GM21526 (cell line): ENCODE measurements at regions not wholly inside any gene's neighbourhood (a gene's known extent, or its start where the extent isn't known, plus 50 kb on each side); places are given as distances from the start of the nearest gene placed in this dataset.

Experiments
- ATAC-seq: cut with Tn5 transposase; IDR thresholded peaks from one replicate; pipeline ENCODE4 v1.9.1; 2021; ENCODE audit warnings: moderate library complexity; ENCODE audit not compliant: unreplicated experiment, low FRiP score

- ATAC-seq, result peak; percentile 73
These were observed 391.0 kb downstream of the OMA1 start for GRCh38 chr1:58155418-58156123.

DNA sequence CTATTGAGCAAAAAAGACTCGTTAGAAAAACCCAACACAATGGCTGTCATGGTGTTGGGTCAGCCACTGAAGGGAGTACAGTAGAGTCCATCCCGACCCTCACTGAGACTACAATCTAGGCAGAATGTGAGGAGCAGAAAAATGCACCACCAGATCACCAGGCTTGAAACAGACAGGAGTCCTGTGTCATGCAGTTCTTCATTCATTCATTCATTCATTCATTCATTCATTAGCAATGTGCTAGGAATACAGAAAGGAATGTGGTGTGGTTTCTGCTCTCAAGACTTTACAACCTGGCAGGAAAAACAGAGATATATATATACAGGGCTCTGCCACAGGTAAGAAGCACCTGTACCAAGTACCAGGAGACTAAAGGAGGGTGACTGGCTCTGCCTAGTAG lies 392.3 kb downstream of the OMA1 start:
- no peak for ATAC-seq

DNA sequence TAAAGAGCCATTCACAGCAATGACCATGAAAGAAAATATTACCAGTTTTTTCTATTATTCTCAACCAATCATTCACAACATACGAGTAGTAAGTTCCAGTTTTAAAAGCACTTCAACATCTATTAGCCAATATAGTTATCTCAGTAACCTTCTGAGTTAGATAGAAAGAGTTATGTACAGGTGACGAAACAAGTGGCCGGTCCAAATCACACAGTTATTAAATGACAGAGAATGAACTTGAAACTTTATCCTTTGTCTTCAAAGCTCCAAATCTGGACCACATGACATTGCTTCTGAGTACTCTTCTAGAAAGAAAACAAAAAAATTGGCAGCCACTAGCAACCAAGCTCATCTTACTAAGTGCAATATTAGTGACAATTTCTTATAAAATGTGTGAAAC lies 393.8 kb downstream of the OMA1 start:
- no peak for ATAC-seq

GRCh38 chr1:58149271-58149812 lies 397.2 kb downstream of the OMA1 start:
- no peak for ATAC-seq

DNA sequence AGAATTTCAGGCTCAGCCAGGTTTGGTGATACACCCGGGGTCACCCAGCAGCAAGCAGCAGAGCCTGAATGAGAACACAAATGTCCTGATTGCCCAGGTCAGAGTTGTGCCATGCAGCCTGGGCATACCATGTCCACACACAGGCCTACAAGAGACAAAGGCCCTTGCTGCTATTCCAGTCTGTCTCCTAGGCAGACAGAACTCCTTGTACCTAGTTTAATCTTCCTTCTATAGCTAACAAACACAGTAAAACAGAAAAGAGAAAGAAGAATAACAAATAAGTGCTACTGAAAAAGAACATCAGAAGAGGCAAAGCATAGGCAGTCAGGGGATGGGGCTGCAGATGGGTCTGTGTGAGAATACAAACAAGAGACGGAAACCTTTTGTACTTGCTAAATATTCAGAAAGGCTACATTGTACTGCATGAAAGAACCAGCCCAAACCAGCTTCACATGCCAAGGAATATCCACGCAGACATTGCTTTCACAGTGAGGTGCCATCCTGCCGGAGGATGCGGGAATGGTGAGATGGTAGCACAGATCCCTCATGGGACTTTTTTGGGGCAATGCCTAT lies 401.7 kb downstream of the OMA1 start:
- no peak for ATAC-seq

GRCh38 chr1:58143972-58144697 lies 402.4 kb downstream of the OMA1 start:
- ATAC-seq, result no peak

- ATAC-seq, result no peak
These were observed 410.1 kb downstream of the OMA1 start for GRCh38 chr1:58136387-58136786.

- no peak for ATAC-seq
These were observed 410.7 kb downstream of the OMA1 start for GRCh38 chr1:58135821-58136321.

- no peak for ATAC-seq
These were observed 413.0 kb downstream of the OMA1 start for GRCh38 chr1:58133562-58133961.

DNA sequence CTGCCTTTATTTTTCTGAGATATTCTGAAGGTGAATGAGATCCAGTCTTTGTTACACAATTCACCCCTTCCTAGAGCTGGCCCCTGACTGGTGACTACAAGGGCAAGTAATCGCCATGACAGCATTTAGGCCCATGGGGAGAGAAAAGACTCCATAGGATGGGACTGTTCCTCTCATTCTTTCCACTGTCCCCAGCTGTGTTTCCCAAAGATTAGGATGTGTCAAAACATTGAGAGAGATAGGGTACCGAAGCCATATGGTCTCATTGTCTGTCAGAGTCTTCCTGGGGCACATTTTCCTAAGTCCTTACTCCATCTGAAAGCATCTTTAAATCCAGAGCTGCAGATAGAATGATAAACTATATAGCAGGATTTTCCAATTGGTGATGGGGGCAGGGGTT lies 423.5 kb downstream of the OMA1 start:
- no peak for ATAC-seq

GRCh38 chr1:58119971-58120370 lies 426.6 kb downstream of the OMA1 start:
- ATAC-seq, result no peak

DNA sequence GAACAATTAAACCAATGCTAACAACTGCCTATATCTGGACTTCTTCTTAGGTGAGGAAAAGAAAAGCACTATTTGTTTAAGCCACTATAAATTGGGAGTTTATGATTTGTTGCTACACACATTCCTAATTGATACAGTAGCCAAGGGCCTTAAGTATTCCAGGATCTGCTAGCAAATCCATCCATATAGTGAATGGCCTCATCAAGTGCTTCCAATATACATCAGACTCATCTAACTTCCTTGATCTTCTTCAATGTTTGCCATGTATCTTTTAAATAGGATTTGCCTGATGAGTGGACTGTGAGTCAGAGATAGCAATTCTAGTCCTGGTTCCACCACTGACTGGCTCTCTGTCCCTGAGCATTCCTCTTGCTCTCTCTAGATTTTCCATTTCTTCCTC lies 430.2 kb downstream of the OMA1 start:
- no peak for ATAC-seq

GRCh38 chr1:58109646-58110200 lies 436.8 kb downstream of the OMA1 start:
- ATAC-seq, result no peak

DNA sequence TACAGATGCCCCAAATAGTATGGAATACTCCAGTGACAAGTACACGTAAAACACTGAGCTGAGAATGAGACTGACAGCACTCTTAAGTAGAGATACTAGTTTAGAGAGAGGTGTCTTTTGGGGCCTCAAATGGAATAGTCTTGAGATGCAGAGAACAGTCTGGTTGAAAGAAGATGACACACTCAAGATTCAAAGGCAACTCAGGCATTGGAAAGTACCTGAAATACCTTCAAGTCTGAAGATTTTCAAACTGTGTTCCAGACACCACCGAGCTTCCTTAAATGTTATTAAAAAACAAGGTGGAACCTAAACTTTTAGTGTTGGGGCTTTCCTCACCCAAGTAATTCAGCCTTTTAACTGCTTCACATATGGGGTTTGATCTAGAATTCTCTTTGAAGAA lies 437.7 kb downstream of the OMA1 start:
- no peak for ATAC-seq

DNA sequence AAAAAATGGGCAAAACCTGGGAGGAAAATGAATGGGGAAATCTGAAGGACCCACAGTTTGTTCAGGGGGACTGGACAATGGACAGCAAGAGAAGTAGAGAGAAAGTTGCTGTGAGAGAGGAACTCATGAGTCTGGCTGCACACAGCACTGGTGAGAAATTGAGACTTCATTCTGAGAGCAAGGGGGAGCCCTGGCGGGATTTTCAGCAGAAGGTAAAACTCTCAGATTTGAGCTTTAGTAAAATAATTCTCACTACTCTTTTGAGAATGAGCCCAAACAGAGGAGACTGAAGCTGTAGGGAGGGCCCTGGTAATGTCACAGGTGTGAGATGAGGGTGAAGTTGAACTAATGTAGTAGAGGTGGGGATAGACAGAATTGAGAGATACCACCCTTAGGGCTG lies 438.6 kb downstream of the OMA1 start:
- ATAC-seq, result no peak

DNA sequence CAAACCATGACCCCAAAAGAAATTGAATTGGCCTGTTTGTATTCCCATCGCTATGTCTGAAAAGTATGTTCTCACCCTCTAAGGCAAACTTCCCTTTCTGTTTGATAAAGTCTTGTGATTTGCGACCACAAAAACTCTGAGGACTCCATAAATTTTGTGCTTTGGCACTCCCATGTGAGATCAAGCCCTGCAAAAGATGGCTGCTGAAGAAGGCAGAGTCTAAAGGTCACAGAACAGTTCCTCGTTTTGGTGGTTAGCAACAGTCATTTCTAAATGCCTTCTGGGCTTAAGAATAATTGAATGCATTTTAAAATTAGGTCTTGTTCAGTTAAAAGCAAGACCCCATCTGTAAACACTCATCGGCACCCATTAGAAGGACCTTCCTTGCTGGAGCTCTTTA lies 441.6 kb downstream of the OMA1 start:
- peak; percentile 59 for ATAC-seq

GRCh38 chr1:58096714-58097113 lies 449.8 kb downstream of the OMA1 start:
- ATAC-seq, result no peak

GRCh38 chr1:58095183-58095582 lies 451.3 kb downstream of the OMA1 start:
- ATAC-seq, result no peak

GRCh38 chr1:58094221-58094620 lies 452.3 kb downstream of the OMA1 start:
- no peak for ATAC-seq

DNA sequence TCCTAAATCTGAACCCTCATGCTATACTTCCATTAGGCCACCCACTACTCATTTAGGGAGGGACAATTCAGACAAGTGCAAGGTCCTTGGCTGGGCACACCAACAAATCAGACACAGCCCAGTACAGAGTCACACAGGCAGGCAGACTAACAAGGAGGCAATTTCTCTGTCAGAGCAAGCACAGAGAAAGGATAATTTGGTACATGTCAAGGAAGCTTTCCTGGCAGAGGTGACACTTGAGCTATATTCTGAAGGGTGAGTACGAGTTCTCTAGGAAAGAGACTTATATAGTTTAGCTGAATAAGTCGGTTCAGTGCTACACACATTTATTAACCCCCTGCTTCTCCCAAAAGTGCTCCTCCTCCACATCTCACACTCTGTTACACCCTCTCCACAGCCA lies 455.9 kb downstream of the OMA1 start:
- no peak for ATAC-seq

GRCh38 chr1:58089898-58090534 lies 456.5 kb downstream of the OMA1 start:
- ATAC-seq, result no peak
